ENCODE measurements at regions not wholly inside any gene's neighbourhood (a gene's known extent, or its start where the extent isn't known, plus 50 kb on each side); places are given as distances from the start of the nearest gene placed in this dataset.

GRCh38 chr16:47970291-47970931 is 185.4 kb downstream of the ABCC12 start:
- DNase-seq (ENCODE audit: low read depth) = peak; percentile 10

- no peak for DNase-seq (ENCODE audit: low read depth)
Observed at GRCh38 chr16:47967374-47967773, 188.4 kb downstream of the ABCC12 start.

GRCh38 chr16:47966325-47966724 is 189.5 kb downstream of the ABCC12 start:
- DNase-seq (ENCODE audit: low read depth) = no peak

GRCh38 chr16:47965439-47965838 is 190.4 kb downstream of the ABCC12 start:
- peak; percentile 3 for DNase-seq (ENCODE audit: low read depth)

GRCh38 chr16:47958726-47959125 is 197.1 kb downstream of the ABCC12 start:
- no peak for DNase-seq (ENCODE audit: low read depth)

GRCh38 chr16:47956916-47957315 is 198.9 kb downstream of the ABCC12 start:
- no peak for DNase-seq (ENCODE audit: low read depth)

GRCh38 chr16:47949714-47950113 is 206.1 kb downstream of the ABCC12 start:
- DNase-seq (ENCODE audit: low read depth) = no peak

- no peak for DNase-seq (ENCODE audit: low read depth)
Observed at GRCh38 chr16:47949276-47949675, 206.5 kb downstream of the ABCC12 start.

GRCh38 chr16:47947723-47948122 is 208.1 kb downstream of the ABCC12 start:
- no peak for DNase-seq (ENCODE audit: low read depth)

GRCh38 chr16:47946092-47946491 is 209.7 kb downstream of the ABCC12 start:
- no peak for DNase-seq (ENCODE audit: low read depth)

GRCh38 chr16:47944589-47944988 is 211.2 kb downstream of the ABCC12 start:
- no peak for DNase-seq (ENCODE audit: low read depth)

GRCh38 chr16:47943235-47943634 is 212.6 kb downstream of the ABCC12 start:
- no peak for DNase-seq (ENCODE audit: low read depth)

GRCh38 chr16:47940466-47940865 is 215.3 kb downstream of the ABCC12 start:
- no peak for DNase-seq (ENCODE audit: low read depth)

GRCh38 chr16:47939680-47940079 is 216.1 kb downstream of the ABCC12 start:
- no peak for DNase-seq (ENCODE audit: low read depth)

- no peak for DNase-seq (ENCODE audit: low read depth)
Observed at GRCh38 chr16:47938272-47938671, 217.5 kb downstream of the ABCC12 start.

GRCh38 chr16:47928008-47928407 is 227.8 kb downstream of the ABCC12 start:
- no peak for DNase-seq (ENCODE audit: low read depth)

GRCh38 chr16:47927330-47927729 is 228.5 kb downstream of the ABCC12 start:
- no peak for DNase-seq (ENCODE audit: low read depth)

GRCh38 chr16:47925811-47926460 is 229.9 kb downstream of the ABCC12 start:
- DNase-seq (ENCODE audit: low read depth) = no peak

- DNase-seq (ENCODE audit: low read depth) = no peak
Observed at GRCh38 chr16:47924950-47925349, 230.8 kb downstream of the ABCC12 start.

GRCh38 chr16:47921535-47921934 is 234.3 kb downstream of the ABCC12 start:
- no peak for DNase-seq (ENCODE audit: low read depth)

GRCh38 chr16:47920709-47921108 is 235.1 kb downstream of the ABCC12 start:
- DNase-seq (ENCODE audit: low read depth) = no peak

GRCh38 chr16:47917118-47917517 is 238.7 kb downstream of the ABCC12 start:
- no peak for DNase-seq (ENCODE audit: low read depth)

GRCh38 chr16:47916266-47916665 is 239.5 kb downstream of the ABCC12 start:
- no peak for DNase-seq (ENCODE audit: low read depth)

GRCh38 chr16:47907109-47907508 is 248.7 kb downstream of the ABCC12 start:
- no peak for DNase-seq (ENCODE audit: low read depth)
